ENCODE measurements at regions not wholly inside any gene's neighbourhood (a gene's known extent, or its start where the extent isn't known, plus 50 kb on each side); places are given as distances from the start of the nearest gene placed in this dataset.

- TF ChIP-seq, protein P1, sequence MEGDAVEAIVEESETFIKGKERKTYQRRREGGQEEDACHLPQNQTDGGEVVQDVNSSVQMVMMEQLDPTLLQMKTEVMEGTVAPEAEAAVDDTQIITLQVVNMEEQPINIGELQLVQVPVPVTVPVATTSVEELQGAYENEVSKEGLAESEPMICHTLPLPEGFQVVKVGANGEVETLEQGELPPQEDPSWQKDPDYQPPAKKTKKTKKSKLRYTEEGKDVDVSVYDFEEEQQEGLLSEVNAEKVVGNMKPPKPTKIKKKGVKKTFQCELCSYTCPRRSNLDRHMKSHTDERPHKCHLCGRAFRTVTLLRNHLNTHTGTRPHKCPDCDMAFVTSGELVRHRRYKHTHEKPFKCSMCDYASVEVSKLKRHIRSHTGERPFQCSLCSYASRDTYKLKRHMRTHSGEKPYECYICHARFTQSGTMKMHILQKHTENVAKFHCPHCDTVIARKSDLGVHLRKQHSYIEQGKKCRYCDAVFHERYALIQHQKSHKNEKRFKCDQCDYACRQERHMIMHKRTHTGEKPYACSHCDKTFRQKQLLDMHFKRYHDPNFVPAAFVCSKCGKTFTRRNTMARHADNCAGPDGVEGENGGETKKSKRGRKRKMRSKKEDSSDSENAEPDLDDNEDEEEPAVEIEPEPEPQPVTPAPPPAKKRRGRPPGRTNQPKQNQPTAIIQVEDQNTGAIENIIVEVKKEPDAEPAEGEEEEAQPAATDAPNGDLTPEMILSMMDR (IDR thresholded peaks at IDR 0.05): no peak
- H3K9me3 ChIP-seq: no peaks in the 10 kb centered on the region
- intact Hi-C loops (cut with DNase I): no loop called here
These were observed 174.0 kb upstream of the ZNF618 start for GRCh38 chr9:113701774-113702755.

GRCh38 chr9:113705306-113705927 lies 170.7 kb upstream of the ZNF618 start:
- H3K27me3 ChIP-seq: no peaks in the 10 kb centered on the region
- H3K4me1 ChIP-seq: no peaks in the 10 kb centered on the region
- no peaks in the 10 kb centered on the region for H3K36me3 ChIP-seq
- H3K27ac ChIP-seq: peak overlapping the region in 1 of 2 donors; percentile 15
- ATAC-seq (peak; percentile 23), DNase-seq (no peak)
- no peak overlapping the region for H3K4me3 ChIP-seq
- peaks cover 0 to 8% of the 10 kb centered on the region in 2 donors for H3K9me3 ChIP-seq
- TF ChIP-seq, protein P1 (IDR thresholded peaks at IDR 0.05): no peak
- intact Hi-C loops (cut with DNase I): no loop called here

More at GRCh38 chr9:113701774-113702755, 174.0 kb upstream of the ZNF618 start:
- Histone ChIP-seq H3K4me1 (no peaks in the 10 kb centered on the region), H3K4me3 (no peak overlapping the region), H3K27me3 (no peaks in the 10 kb centered on the region), H3K36me3 (no peaks in the 10 kb centered on the region), H3K27ac (no peak overlapping the region)
- DNase-seq: no peak
- no peak for ATAC-seq

GRCh38 chr9:113705928-113706519 lies 170.1 kb upstream of the ZNF618 start:
- Histone ChIP-seq H3K4me3 (no peak overlapping the region), H3K9me3 (peaks cover 0 to 8% of the 10 kb centered on the region in 2 donors), H3K36me3 (no peaks in the 10 kb centered on the region), H3K27ac (peak overlapping the region in 1 of 2 donors; percentile 15), H3K4me1 (no peaks in the 10 kb centered on the region), H3K27me3 (no peaks in the 10 kb centered on the region)
- intact Hi-C loops (cut with DNase I): no loop called here
- ATAC-seq (peak; percentile 79), DNase-seq (no peak)
- TF ChIP-seq, protein P1 (IDR thresholded peaks at IDR 0.05): no peak

- Histone ChIP-seq H3K27ac (no peak overlapping the region), H3K27me3 (no peaks in the 10 kb centered on the region), H3K9me3 (peaks cover 0 to 8% of the 10 kb centered on the region in 2 donors), H3K4me3 (no peak overlapping the region), H3K4me1 (no peaks in the 10 kb centered on the region), H3K36me3 (no peaks in the 10 kb centered on the region)
- ATAC-seq (no peak), DNase-seq (no peak)
- TF ChIP-seq, protein P1 (IDR thresholded peaks at IDR 0.05): no peak
- intact Hi-C loops (cut with DNase I): no loop called here
These were observed 168.0 kb upstream of the ZNF618 start for GRCh38 chr9:113707953-113708695.
